Esophagus muscularis mucosa (tissue), 4 donors: ENCODE measurements at regions not wholly inside any gene's neighbourhood (a gene's known extent, or its start where the extent isn't known, plus 50 kb on each side); places are given as distances from the start of the nearest gene placed in this dataset.

Experiments used
- CTCF ChIP-seq, 3 experiments: fragments of 200-600 bp in 2 of 3; fragments of 450-650 bp in 1 of 3; sonication (generic) in 2 of 3; IDR thresholded peaks; one replicate each; pipeline ENCODE4 v1.5.1; 2017 to 2019; ENCODE audit warnings: antibody characterized with exemption in 3 of 3, mild to moderate bottlenecking in 2 of 3, moderate library complexity in 1 of 3
- EP300 ChIP-seq: sonication (generic); formaldehyde crosslinking; IDR thresholded peaks from one replicate; pipeline ENCODE4 v1.6.1; 2017; ENCODE audit warnings: antibody characterized with exemption
- POLR2A ChIP-seq: fragments of 450-650 bp; IDR thresholded peaks from one replicate; pipeline ENCODE4 v1.6.1; 2017; ENCODE audit warnings: antibody characterized with exemption, moderate library complexity, mild to moderate bottlenecking, low read depth
- POLR2AphosphoS5 ChIP-seq, 2 donors: sonication (generic); formaldehyde crosslinking; IDR thresholded peaks; one replicate each; pipeline ENCODE4 v1.6.1; 2017; ENCODE audit warnings: antibody characterized with exemption in 2 of 2

GRCh38 chr10:21161647-21162046 lies 264.5 kb upstream of the NEBL start:
- TF ChIP-seq EP300 (no peak), CTCF (IDR thresholded peaks at IDR 0.05) (no peak), POLR2AphosphoS5 (IDR thresholded peaks at IDR 0.05) (no peak), POLR2A (no peak)
